LNCaP clone FGC (cell line): ENCODE measurements at regions not wholly inside any gene's neighbourhood (a gene's known extent, or its start where the extent isn't known, plus 50 kb on each side); places are given as distances from the start of the nearest gene placed in this dataset.

Experiments used
- DNase-seq: peaks from one replicate; pipeline ENCODE4 v3.0.0-alpha.2; 2011; ENCODE audit warnings: low read depth
- H3K4me3 ChIP-seq: 2 replicates; pipeline ENCODE4 v1.5.1; 2011; ENCODE audit warnings: mild to moderate bottlenecking, low read depth, low read length, control low read depth
- TF ChIP-seq, protein P1 (sequence below): IDR thresholded peaks from 2 replicates; pipeline ENCODE4 v1.5.1; 2012; ENCODE audit warnings: mild to moderate bottlenecking; ENCODE audit not compliant: control insufficient read depth, insufficient read depth; ENCODE audit errors: extremely low read depth

GRCh38 chr17:5662409-5663085 is 78.2 kb upstream of the NLRP1 start:
- TF ChIP-seq, protein P1, sequence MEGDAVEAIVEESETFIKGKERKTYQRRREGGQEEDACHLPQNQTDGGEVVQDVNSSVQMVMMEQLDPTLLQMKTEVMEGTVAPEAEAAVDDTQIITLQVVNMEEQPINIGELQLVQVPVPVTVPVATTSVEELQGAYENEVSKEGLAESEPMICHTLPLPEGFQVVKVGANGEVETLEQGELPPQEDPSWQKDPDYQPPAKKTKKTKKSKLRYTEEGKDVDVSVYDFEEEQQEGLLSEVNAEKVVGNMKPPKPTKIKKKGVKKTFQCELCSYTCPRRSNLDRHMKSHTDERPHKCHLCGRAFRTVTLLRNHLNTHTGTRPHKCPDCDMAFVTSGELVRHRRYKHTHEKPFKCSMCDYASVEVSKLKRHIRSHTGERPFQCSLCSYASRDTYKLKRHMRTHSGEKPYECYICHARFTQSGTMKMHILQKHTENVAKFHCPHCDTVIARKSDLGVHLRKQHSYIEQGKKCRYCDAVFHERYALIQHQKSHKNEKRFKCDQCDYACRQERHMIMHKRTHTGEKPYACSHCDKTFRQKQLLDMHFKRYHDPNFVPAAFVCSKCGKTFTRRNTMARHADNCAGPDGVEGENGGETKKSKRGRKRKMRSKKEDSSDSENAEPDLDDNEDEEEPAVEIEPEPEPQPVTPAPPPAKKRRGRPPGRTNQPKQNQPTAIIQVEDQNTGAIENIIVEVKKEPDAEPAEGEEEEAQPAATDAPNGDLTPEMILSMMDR, result no peak
- H3K4me3 ChIP-seq, result no peak overlapping the region
- no peak for DNase-seq

DNA sequence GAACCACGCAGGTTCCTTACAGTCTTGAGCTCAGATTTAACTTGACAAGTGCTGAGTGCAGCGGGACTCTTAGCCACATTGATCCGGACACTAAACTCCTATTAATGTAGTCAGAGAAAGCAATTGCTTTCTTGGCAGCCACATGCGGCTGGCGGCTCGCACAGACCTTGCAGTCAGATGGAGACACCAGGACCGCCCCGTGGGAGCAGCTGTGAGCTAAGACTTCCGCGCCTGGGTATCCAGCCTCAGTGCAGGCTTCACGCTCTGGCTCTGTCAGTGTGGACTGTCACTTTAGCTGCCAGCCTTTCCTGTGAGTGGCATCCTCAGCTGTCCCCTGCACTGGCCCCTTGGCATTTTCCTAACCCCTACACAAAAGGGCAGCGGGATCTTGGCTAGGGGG is 80.9 kb upstream of the NLRP1 start:
- DNase-seq, result no peak
- TF ChIP-seq, protein P1, result no peak
- no peak overlapping the region for H3K4me3 ChIP-seq

DNA sequence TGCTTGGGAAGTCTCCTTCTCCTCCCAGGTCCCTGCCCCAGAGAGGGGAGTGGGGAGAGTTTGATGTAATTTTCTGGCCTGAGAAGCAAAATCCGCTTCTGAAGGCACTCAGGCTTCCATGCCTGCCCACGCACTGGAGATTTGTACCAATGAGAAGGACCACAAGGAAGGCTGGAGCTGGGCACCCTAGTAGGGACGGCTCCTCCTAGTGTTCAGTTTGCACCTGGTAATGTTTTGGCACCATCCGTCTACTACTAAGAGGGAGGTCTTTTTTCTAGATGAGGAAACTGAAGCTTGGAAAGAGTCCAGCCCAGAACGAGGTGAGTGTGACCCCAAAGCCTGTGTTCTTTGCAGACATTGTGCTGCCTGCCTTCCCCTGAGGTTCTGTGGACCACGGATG is 83.6 kb upstream of the NLRP1 start:
- DNase-seq, result no peak
- TF ChIP-seq, protein P1, result 0 out of 2 replicates have a peak, but pooled peaks have one; percentile 4
- no peak overlapping the region for H3K4me3 ChIP-seq

GRCh38 chr17:5668557-5669138 is 84.3 kb upstream of the NLRP1 start:
- no peak overlapping the region for H3K4me3 ChIP-seq
- DNase-seq, result no peak
- TF ChIP-seq, protein P1, result no peak

GRCh38 chr17:5669191-5669590 is 84.9 kb upstream of the NLRP1 start:
- TF ChIP-seq, protein P1, result no peak
- H3K4me3 ChIP-seq, result no peak overlapping the region
- no peak for DNase-seq

DNA sequence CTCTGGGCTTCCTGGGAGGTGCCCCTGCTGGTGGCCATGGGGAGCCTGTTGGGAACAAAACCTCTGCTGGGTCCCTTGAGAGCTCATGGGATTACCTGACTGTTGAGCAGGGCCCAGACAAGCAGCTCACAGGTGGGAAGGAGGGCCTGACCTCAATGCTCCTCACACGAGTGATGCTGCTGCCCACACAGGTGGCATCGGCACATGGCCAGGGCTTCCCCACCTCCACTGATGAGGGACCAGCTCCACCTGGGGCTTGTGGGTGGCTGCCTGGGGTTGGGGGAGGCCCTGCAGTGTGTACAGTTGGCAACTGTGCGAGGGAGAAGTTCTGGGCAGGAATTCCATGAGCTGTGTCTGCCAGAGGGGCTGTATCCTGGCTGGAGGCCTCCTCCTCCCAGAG is 87.8 kb upstream of the NLRP1 start:
- no peak for DNase-seq
- TF ChIP-seq, protein P1, result no peak
- no peak overlapping the region for H3K4me3 ChIP-seq

GRCh38 chr17:5672815-5673430 is 88.6 kb upstream of the NLRP1 start:
- TF ChIP-seq, protein P1, result no peak
- H3K4me3 ChIP-seq, result no peak overlapping the region
- no peak for DNase-seq
